ENCODE measurements at regions not wholly inside any gene's neighbourhood (a gene's known extent, or its start where the extent isn't known, plus 50 kb on each side); places are given as distances from the start of the nearest gene placed in this dataset.
"Not testable (repeated sequence)": the region's sequence is repeated elsewhere in the genome, so short reads cannot be mapped to it uniquely, and the experiment has no call there.

- Mint-ChIP-seq H3K4me3 (no peak overlapping the region), H3K36me3 (ENCODE audit: low read depth) (no peaks in the 10 kb centered on the region), H3K27ac (no peak overlapping the region), H3K27me3 (no peaks in the 10 kb centered on the region), H3K9me3 (no peaks in the 10 kb centered on the region), H3K4me1 (no peaks in the 10 kb centered on the region)
- intact Hi-C loops (cut with micrococcal nuclease) = no loop called here
- no peak for DNase-seq
Observed at GRCh38 chr2:49355611-49356010, 201.3 kb upstream of the FSHR start.

GRCh38 chr2:49351560-49351959 is 197.2 kb upstream of the FSHR start:
- Mint-ChIP-seq H3K27ac (no peak overlapping the region), H3K4me3 (no peak overlapping the region)

GRCh38 chr2:49343638-49344037 is 189.3 kb upstream of the FSHR start:
- Mint-ChIP-seq H3K27ac (no peak overlapping the region), H3K27me3 (no peaks in the 10 kb centered on the region), H3K4me3 (no peak overlapping the region), H3K36me3 (ENCODE audit: low read depth) (no peaks in the 10 kb centered on the region), H3K4me1 (no peaks in the 10 kb centered on the region), H3K9me3 (no peaks in the 10 kb centered on the region)
- intact Hi-C loops (cut with micrococcal nuclease) = no loop called here
- no peak for DNase-seq

More at GRCh38 chr2:49351560-49351959, 197.2 kb upstream of the FSHR start:
- Mint-ChIP-seq H3K27me3 (no peaks in the 10 kb centered on the region), H3K4me1 (no peaks in the 10 kb centered on the region), H3K36me3 (ENCODE audit: low read depth) (no peaks in the 10 kb centered on the region), H3K9me3 (no peaks in the 10 kb centered on the region)
- no peak for DNase-seq
- intact Hi-C loops (cut with micrococcal nuclease) = no loop called here

GRCh38 chr2:49342156-49342555 is 187.8 kb upstream of the FSHR start:
- H3K27ac Mint-ChIP-seq = no peak overlapping the region

GRCh38 chr2:49335546-49335945 is 181.2 kb upstream of the FSHR start:
- no peaks in the 10 kb centered on the region for H3K4me1 Mint-ChIP-seq
- DNase-seq = no peak
- no peaks in the 10 kb centered on the region for H3K36me3 Mint-ChIP-seq (ENCODE audit: low read depth)
- H3K9me3 Mint-ChIP-seq = no peaks in the 10 kb centered on the region
- intact Hi-C loops (cut with micrococcal nuclease) = no loop called here
- H3K4me3 Mint-ChIP-seq = no peak overlapping the region
- no peak overlapping the region for H3K27ac Mint-ChIP-seq
- no peaks in the 10 kb centered on the region for H3K27me3 Mint-ChIP-seq

More at GRCh38 chr2:49342156-49342555, 187.8 kb upstream of the FSHR start:
- no peak overlapping the region for H3K4me3 Mint-ChIP-seq
- no peaks in the 10 kb centered on the region for H3K27me3 Mint-ChIP-seq
- H3K9me3 Mint-ChIP-seq = no peaks in the 10 kb centered on the region
- intact Hi-C loops (cut with micrococcal nuclease) = no loop called here
- no peaks in the 10 kb centered on the region for H3K36me3 Mint-ChIP-seq (ENCODE audit: low read depth)
- no peaks in the 10 kb centered on the region for H3K4me1 Mint-ChIP-seq
- no peak for DNase-seq

- H3K27me3 Mint-ChIP-seq = no peaks in the 10 kb centered on the region
- H3K9me3 Mint-ChIP-seq = no peaks in the 10 kb centered on the region
- no peak overlapping the region for H3K27ac Mint-ChIP-seq
- H3K4me3 Mint-ChIP-seq = no peak overlapping the region
- intact Hi-C loops (cut with micrococcal nuclease) = no loop called here
- H3K4me1 Mint-ChIP-seq = no peaks in the 10 kb centered on the region
- no peaks in the 10 kb centered on the region for H3K36me3 Mint-ChIP-seq (ENCODE audit: low read depth)
- no peak for DNase-seq
Observed at GRCh38 chr2:49332415-49332814, 178.1 kb upstream of the FSHR start.

GRCh38 chr2:49318531-49318930 is 164.2 kb upstream of the FSHR start:
- Mint-ChIP-seq H3K4me3 (no peak overlapping the region), H3K27ac (no peak overlapping the region), H3K27me3 (no peaks in the 10 kb centered on the region), H3K4me1 (no peaks in the 10 kb centered on the region), H3K9me3 (no peaks in the 10 kb centered on the region), H3K36me3 (ENCODE audit: low read depth) (no peaks in the 10 kb centered on the region)
- DNase-seq = no peak
- intact Hi-C loops (cut with micrococcal nuclease) = no loop called here

GRCh38 chr2:49309461-49309860 is 155.1 kb upstream of the FSHR start:
- H3K4me3 Mint-ChIP-seq = no peak overlapping the region
- H3K36me3 Mint-ChIP-seq (ENCODE audit: low read depth) = no peaks in the 10 kb centered on the region
- no peaks in the 10 kb centered on the region for H3K4me1 Mint-ChIP-seq
- H3K9me3 Mint-ChIP-seq = peaks cover 9% of the 10 kb centered on the region
- intact Hi-C loops (cut with micrococcal nuclease) = no loop called here
- H3K27ac Mint-ChIP-seq = no peak overlapping the region
- no peak for DNase-seq
- no peaks in the 10 kb centered on the region for H3K27me3 Mint-ChIP-seq

- Mint-ChIP-seq H3K27ac (no peak overlapping the region), H3K4me1 (no peaks in the 10 kb centered on the region)
- intact Hi-C loops (cut with micrococcal nuclease) = no loop called here
Observed at GRCh38 chr2:49306925-49307324, 152.6 kb upstream of the FSHR start.

GRCh38 chr2:49298693-49299092 is 144.4 kb upstream of the FSHR start:
- H3K4me1 Mint-ChIP-seq; H3K4me3 Mint-ChIP-seq; H3K9me3 Mint-ChIP-seq; H3K27me3 Mint-ChIP-seq; H3K36me3 Mint-ChIP-seq (ENCODE audit: low read depth); DNase-seq; intact Hi-C loops (cut with micrococcal nuclease); H3K27ac Mint-ChIP-seq: not testable (repeated sequence)

More at GRCh38 chr2:49306925-49307324, 152.6 kb upstream of the FSHR start:
- H3K9me3 Mint-ChIP-seq = peaks cover 11% of the 10 kb centered on the region
- H3K4me3 Mint-ChIP-seq = no peak overlapping the region
- H3K27me3 Mint-ChIP-seq = no peaks in the 10 kb centered on the region
- DNase-seq = no peak
- no peaks in the 10 kb centered on the region for H3K36me3 Mint-ChIP-seq (ENCODE audit: low read depth)

- intact Hi-C loops (cut with micrococcal nuclease) = no loop called here
- Mint-ChIP-seq H3K27ac (no peak overlapping the region), H3K9me3 (no peaks in the 10 kb centered on the region), H3K4me1 (no peaks in the 10 kb centered on the region), H3K27me3 (no peaks in the 10 kb centered on the region), H3K4me3 (no peak overlapping the region), H3K36me3 (ENCODE audit: low read depth) (no peaks in the 10 kb centered on the region)
- DNase-seq = no peak
Observed at GRCh38 chr2:49298230-49298629, 143.9 kb upstream of the FSHR start.

GRCh38 chr2:49296107-49296867 is 142.0 kb upstream of the FSHR start:
- Mint-ChIP-seq H3K9me3 (no peaks in the 10 kb centered on the region), H3K4me3 (no peak overlapping the region), H3K36me3 (ENCODE audit: low read depth) (no peaks in the 10 kb centered on the region), H3K27me3 (no peaks in the 10 kb centered on the region), H3K27ac (no peak overlapping the region), H3K4me1 (no peaks in the 10 kb centered on the region)
- no peak for DNase-seq
- intact Hi-C loops (cut with micrococcal nuclease) = no loop called here

- Mint-ChIP-seq H3K27ac (no peak overlapping the region), H3K36me3 (ENCODE audit: low read depth) (no peaks in the 10 kb centered on the region), H3K4me3 (no peak overlapping the region), H3K9me3 (no peaks in the 10 kb centered on the region), H3K4me1 (no peaks in the 10 kb centered on the region), H3K27me3 (no peaks in the 10 kb centered on the region)
- no peak for DNase-seq
- intact Hi-C loops (cut with micrococcal nuclease) = no loop called here
Observed at GRCh38 chr2:49294225-49294624, 139.9 kb upstream of the FSHR start.

GRCh38 chr2:49291619-49292018 is 137.3 kb upstream of the FSHR start:
- H3K27me3 Mint-ChIP-seq = no peaks in the 10 kb centered on the region
- DNase-seq = no peak
- H3K27ac Mint-ChIP-seq = no peak overlapping the region
- H3K36me3 Mint-ChIP-seq (ENCODE audit: low read depth) = no peaks in the 10 kb centered on the region
- no peaks in the 10 kb centered on the region for H3K9me3 Mint-ChIP-seq
- H3K4me3 Mint-ChIP-seq = no peak overlapping the region
- no peaks in the 10 kb centered on the region for H3K4me1 Mint-ChIP-seq
- intact Hi-C loops (cut with micrococcal nuclease) = no loop called here

- Mint-ChIP-seq H3K4me1 (no peaks in the 10 kb centered on the region), H3K27me3 (no peaks in the 10 kb centered on the region), H3K36me3 (ENCODE audit: low read depth) (no peaks in the 10 kb centered on the region), H3K9me3 (no peaks in the 10 kb centered on the region), H3K4me3 (no peak overlapping the region), H3K27ac (no peak overlapping the region)
- no peak for DNase-seq
- intact Hi-C loops (cut with micrococcal nuclease) = no loop called here
Observed at GRCh38 chr2:49289711-49290110, 135.4 kb upstream of the FSHR start.
